Kidney (tissue), 13 donors: ENCODE measurements at regions not wholly inside any gene's neighbourhood (a gene's known extent, or its start where the extent isn't known, plus 50 kb on each side); places are given as distances from the start of the nearest gene placed in this dataset.

Experiments used
- DNase-seq, 5 donors: peaks; one replicate each; pipeline ENCODE4 v3.0.0-alpha.2; 2013 to 2020
- FAIRE-seq: peaks from 2 replicates; lab custom pipeline; 2012; peaks lifted over from hg19 to GRCh38; lab: Jason Lieb, UNC
- H3K27ac ChIP-seq, 2 donors: one replicate each; pipeline ENCODE4 v1.7.0; 2013; ENCODE audit warnings: low read depth in 2 of 2, low read length in 2 of 2, inconsistent platforms in 1 of 2
- H3K27me3 ChIP-seq: one replicate; pipeline ENCODE4 v1.7.1; 2013; ENCODE audit warnings: low read length, inconsistent platforms; ENCODE audit not compliant: control insufficient read depth, insufficient read depth
- H3K36me3 ChIP-seq, 3 donors: one replicate each; pipeline versions ENCODE4 v1.7.0 to v1.7.1; 2013; ENCODE audit warnings: low read length in 3 of 3, control low read depth in 1 of 3, inconsistent platforms in 1 of 3; ENCODE audit not compliant: insufficient read depth in 3 of 3, control insufficient read depth in 2 of 3
- H3K4me1 ChIP-seq, 3 donors: one replicate each; pipeline versions ENCODE4 v1.7.0 to v1.7.1; 2013; ENCODE audit warnings: low read length in 3 of 3, inconsistent platforms in 1 of 3, low read depth in 1 of 3; ENCODE audit not compliant: control insufficient read depth in 2 of 3, insufficient read depth in 2 of 3
- H3K4me3 ChIP-seq, 3 donors: one replicate each; pipeline versions ENCODE4 v1.7.0 to v1.8.1; 2013; ENCODE audit warnings: low read length in 3 of 3, control low read depth in 1 of 3, inconsistent platforms in 1 of 3
- H3K9ac ChIP-seq, 3 donors: one replicate each; pipeline versions ENCODE4 v1.7.0 to v1.7.1; 2013; ENCODE audit warnings: low read length in 3 of 3, control low read depth in 1 of 3, inconsistent platforms in 1 of 3
- H3K9me3 ChIP-seq, 3 donors: one replicate each; pipeline versions ENCODE4 v1.7.0 to v1.7.1; 2013; ENCODE audit warnings: low read length in 3 of 3, control low read depth in 1 of 3, inconsistent platforms in 1 of 3; ENCODE audit not compliant: control insufficient read depth in 2 of 3, insufficient read depth in 1 of 3
- intact Hi-C: fragments of 100-400 bp; cut with DNase I; formaldehyde crosslinking; loops from one replicate; pipeline ENCODE4 v1.11.1; 2022
- TF ChIP-seq, protein P1 (sequence below): IDR thresholded peaks from 3 replicates; pipeline ENCODE4 v1.5.1; 2012; ENCODE audit warnings: mild to moderate bottlenecking, moderate library complexity, borderline replicate concordance; ENCODE audit not compliant: insufficient read depth; ENCODE audit errors: extremely low read depth
- donor health status: control.
- donor health status: control.
- donor health status: control.
- donor health status: control.
- donor health status: control.
- donor health status: DM: yes; HTN: yes; CAD: no.
- donor health status: Normal renal cell carcinoma (clear cell type).

DNA sequence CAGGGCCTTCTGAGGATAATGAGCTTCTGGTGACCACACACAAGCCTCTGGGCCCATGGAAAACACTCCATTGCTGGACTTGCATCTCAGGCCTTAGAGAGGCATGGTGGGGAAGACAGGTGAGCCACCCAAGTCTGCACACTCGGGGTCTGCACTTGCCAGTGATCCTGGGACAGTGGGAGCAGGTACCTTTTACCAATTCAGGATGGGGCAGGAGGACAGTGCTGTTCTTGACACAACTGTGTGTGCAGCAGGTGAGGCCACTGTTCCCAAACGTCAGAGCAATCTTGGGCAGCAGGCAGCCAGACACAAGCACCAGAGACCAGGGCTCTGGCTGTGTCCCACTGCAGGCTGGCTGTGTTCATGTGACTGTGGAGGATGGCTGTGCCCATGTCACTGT is 221.3 kb downstream of the ERMARD start:
- H3K9ac ChIP-seq, result no peak overlapping the region

DNA sequence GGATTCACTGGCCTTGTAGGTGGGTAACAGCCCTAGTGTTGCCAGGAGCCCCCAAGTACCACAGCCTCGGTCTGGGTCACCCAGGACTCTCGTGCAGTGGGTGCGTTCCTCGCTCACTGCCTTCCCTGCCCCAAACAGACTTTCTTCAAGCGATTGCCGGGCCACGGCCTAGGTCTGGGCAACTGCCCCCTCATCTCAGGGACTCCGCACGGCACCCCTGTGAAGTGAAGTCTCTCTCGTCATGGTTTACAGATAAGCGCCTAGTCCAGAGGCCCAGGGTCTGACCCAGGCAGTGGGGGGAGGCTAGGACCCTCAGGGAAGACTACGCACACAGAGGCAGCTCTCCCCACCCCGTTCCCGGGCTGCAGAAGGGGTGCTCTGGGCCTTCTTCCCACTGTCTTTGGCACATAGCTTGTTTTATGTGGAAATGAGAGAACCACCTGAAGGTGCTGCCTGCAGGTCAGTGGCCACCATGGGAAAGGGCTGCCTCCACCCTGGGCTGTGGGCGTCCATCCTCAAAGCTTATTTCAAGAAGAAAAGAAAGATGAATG is 220.8 kb downstream of the ERMARD start:
- H3K27me3 ChIP-seq, result no peaks in the 10 kb centered on the region
- no peak overlapping the region for H3K9ac ChIP-seq
- DNase-seq (peak in 1 of 5 donors; percentile 48), FAIRE-seq (no peak)
- no peaks in the 10 kb centered on the region for H3K36me3 ChIP-seq
- no peak overlapping the region for H3K27ac ChIP-seq
- intact Hi-C loops, result no loop called here
- H3K4me3 ChIP-seq, result no peak overlapping the region
- TF ChIP-seq, protein P1, sequence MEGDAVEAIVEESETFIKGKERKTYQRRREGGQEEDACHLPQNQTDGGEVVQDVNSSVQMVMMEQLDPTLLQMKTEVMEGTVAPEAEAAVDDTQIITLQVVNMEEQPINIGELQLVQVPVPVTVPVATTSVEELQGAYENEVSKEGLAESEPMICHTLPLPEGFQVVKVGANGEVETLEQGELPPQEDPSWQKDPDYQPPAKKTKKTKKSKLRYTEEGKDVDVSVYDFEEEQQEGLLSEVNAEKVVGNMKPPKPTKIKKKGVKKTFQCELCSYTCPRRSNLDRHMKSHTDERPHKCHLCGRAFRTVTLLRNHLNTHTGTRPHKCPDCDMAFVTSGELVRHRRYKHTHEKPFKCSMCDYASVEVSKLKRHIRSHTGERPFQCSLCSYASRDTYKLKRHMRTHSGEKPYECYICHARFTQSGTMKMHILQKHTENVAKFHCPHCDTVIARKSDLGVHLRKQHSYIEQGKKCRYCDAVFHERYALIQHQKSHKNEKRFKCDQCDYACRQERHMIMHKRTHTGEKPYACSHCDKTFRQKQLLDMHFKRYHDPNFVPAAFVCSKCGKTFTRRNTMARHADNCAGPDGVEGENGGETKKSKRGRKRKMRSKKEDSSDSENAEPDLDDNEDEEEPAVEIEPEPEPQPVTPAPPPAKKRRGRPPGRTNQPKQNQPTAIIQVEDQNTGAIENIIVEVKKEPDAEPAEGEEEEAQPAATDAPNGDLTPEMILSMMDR, result no peak
- H3K4me1 ChIP-seq, result no peaks in the 10 kb centered on the region
- no peaks in the 10 kb centered on the region for H3K9me3 ChIP-seq

More for the DNA sequence above, 221.3 kb downstream of the ERMARD start:
- Histone ChIP-seq H3K9me3 (no peaks in the 10 kb centered on the region), H3K4me3 (no peak overlapping the region), H3K27me3 (no peaks in the 10 kb centered on the region), H3K27ac (no peak overlapping the region), H3K4me1 (no peaks in the 10 kb centered on the region), H3K36me3 (no peaks in the 10 kb centered on the region)
- peak in 2 of 5 donors; percentile 13 to 21 for DNase-seq
- no peak for FAIRE-seq
- TF ChIP-seq, protein P1, result no peak
- intact Hi-C loops, result no loop called here

DNA sequence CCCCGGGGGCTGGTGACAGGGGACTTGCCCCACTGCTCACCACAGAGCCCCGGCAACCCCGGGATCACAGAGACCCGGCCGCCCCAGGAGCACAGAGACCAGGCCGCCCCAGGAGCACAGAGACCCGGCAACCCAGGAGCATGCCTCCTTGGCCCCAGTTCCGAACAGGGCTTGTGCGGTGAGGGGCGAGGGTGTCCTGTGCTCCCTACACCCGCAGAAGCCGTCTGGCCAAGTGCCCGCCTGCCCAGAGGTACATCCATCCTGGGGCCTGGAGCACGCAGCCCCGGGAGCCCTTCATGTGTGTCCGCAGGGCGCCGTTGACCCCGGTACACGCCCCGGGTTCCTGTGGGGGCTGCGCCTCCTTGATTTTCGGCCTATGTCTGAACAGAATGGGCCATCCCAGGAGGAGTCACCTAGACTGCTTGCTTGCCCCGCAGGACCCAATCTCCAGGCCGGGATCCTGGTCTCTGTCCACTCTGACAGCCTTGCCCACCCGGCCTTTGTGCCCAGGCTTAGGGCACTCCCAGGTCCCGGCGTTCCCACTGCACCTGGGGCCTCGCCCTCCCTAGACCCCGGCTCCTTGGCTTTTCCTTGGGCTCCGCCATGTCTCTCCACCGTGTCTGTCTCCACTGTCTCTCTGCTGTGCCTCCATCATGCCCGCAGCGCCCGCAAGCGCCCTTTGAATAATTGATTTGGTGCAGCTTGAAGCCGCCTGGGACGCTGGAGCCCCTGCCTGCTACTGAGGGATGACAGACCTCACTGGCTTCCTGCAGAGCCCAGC is 219.8 kb downstream of the ERMARD start:
- Histone ChIP-seq H3K4me3 (no peak overlapping the region), H3K9me3 (no peaks in the 10 kb centered on the region), H3K4me1 (no peaks in the 10 kb centered on the region), H3K9ac (no peak overlapping the region), H3K27ac (no peak overlapping the region), H3K27me3 (no peaks in the 10 kb centered on the region), H3K36me3 (no peaks in the 10 kb centered on the region)
- intact Hi-C loops, result no loop called here
- DNase-seq (peak in 2 of 5 donors; percentile 8 to 59), FAIRE-seq (no peak)
- TF ChIP-seq, protein P1, result no peak
